ENCODE measurements at regions not wholly inside any gene's neighbourhood (a gene's known extent, or its start where the extent isn't known, plus 50 kb on each side); places are given as distances from the start of the nearest gene placed in this dataset.

DNA sequence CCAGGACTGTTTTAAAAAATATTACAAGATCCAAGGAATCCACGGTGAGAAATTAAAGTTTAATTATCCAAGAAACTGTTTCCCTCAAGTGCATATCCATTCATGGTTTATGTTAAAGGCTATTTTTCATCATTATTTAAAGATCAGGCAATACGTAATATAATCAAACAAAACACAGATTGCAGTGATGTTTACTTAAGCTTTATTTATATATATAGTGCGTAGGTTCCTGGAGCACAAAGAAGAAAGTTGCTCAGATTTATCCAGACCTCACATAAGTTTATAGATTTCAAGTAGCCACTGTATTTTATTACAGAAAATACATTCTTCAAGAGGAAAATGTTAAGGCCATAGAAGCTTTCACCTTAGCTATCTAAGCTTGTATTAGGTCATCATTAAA lies 210.0 kb upstream of the KLF14 start:
- DNase-seq (ENCODE audit: low read depth) = no peak
- H3K4me3 ChIP-seq (ENCODE audit: low read length) = peak overlapping the region; percentile 53
- TF ChIP-seq, protein P1, sequence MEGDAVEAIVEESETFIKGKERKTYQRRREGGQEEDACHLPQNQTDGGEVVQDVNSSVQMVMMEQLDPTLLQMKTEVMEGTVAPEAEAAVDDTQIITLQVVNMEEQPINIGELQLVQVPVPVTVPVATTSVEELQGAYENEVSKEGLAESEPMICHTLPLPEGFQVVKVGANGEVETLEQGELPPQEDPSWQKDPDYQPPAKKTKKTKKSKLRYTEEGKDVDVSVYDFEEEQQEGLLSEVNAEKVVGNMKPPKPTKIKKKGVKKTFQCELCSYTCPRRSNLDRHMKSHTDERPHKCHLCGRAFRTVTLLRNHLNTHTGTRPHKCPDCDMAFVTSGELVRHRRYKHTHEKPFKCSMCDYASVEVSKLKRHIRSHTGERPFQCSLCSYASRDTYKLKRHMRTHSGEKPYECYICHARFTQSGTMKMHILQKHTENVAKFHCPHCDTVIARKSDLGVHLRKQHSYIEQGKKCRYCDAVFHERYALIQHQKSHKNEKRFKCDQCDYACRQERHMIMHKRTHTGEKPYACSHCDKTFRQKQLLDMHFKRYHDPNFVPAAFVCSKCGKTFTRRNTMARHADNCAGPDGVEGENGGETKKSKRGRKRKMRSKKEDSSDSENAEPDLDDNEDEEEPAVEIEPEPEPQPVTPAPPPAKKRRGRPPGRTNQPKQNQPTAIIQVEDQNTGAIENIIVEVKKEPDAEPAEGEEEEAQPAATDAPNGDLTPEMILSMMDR (conservative IDR thresholded peaks at IDR 0.05; ENCODE audit: low read depth, low read length) = no peak

DNA sequence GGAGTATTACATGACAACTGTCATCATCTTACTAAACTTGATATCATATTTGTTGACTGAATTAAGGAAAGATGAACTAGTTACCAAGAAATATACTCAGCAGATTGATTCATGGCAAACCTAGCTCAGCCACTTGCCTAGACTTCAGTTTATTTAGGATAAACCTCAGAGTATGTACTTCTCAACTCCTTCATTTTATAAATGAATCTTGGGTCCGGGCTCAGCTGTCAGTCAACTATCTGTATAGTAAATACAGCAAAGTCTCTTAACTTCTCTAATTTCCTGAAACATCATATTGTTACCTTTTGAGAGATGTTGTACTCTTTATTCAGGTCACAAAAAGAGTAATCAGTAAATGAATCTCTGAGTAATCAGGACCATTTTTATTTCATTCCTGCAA lies 211.0 kb upstream of the KLF14 start:
- TF ChIP-seq, protein P1 (conservative IDR thresholded peaks at IDR 0.05; ENCODE audit: low read depth, low read length) = no peak
- no peak overlapping the region for H3K4me3 ChIP-seq (ENCODE audit: low read length)

DNA sequence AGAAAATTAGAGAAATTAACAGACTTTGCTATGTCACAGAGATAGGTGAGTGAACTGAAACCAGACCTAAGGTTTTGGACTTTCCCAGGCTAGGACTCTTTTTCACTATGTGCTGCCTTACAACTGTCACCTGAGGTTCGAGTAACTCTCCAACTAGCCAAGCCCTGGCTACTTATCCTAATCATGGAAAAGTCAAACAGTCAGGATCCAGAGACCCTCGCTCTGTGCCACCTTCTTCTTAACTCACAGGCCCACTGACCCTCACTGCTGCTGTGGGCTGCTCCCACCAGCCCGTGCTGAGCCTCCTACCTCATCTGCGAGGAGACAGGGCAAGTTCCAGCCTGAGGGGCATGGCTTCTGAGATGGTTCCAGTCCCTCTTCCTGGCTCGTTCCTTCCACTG lies 211.4 kb upstream of the KLF14 start:
- no peak for DNase-seq (ENCODE audit: low read depth)
- no peak overlapping the region for H3K4me3 ChIP-seq (ENCODE audit: low read length)
- TF ChIP-seq, protein P1 (conservative IDR thresholded peaks at IDR 0.05; ENCODE audit: low read depth, low read length) = no peak

More for the DNA sequence above, 211.0 kb upstream of the KLF14 start:
- no peak for DNase-seq (ENCODE audit: low read depth)

DNA sequence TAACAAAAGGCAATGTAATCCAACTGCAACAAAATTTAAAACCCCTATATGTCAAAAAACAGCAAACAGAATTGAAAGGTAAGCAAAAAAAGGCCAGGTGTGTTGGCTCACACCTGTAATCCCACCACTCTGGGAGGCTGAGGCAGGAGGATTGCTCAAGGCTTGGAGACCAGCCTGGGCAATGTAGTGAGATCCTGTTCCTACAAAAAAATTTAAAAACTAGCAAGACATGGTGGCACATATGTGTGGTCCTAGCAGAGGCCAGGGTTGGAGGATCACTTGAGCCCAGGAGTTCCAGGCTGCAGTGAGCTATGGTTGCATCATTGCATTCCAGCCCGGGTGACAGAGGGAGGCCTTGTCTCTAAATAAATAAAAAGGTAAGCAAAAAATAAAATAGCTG lies 212.1 kb upstream of the KLF14 start:
- no peak overlapping the region for H3K4me3 ChIP-seq (ENCODE audit: low read length)
- no peak for DNase-seq (ENCODE audit: low read depth)
- TF ChIP-seq, protein P1 (conservative IDR thresholded peaks at IDR 0.05; ENCODE audit: low read depth, low read length) = no peak

DNA sequence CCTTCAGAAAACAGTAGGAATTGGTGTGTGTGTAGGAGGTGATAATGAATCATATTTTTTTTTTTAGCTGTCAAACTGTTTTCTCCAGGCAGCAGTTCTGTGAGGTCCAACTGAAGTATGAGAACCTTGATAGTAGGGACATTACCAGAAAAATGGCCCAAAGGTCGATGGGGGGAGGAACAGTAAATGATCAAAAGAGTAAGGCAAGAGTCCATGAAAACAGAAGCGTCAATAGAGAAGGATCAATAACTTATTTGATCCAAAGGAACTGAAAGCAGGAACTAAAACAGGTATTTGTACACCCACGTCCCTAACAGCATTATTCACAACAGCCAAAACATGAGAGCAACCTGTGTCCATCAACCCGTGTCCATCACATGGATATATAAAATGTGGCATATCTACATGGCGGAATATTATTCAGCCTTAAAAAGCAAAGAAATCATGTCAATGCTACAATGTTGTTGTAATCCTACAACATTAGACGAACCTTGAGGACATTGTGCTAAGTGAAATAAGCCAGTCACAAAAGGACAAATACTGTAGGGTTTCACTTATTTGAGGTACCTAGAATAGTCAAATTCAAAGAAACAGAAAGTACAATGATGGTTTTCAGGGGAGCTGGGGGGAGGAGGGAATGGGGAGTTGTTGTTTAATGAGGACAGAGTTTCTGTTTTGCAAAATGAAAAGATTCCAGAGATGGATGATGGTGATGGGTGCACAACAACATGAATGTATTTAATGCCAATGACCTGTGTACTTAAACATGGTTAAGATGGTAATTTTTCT lies 214.0 kb upstream of the KLF14 start:
- TF ChIP-seq, protein P1 (conservative IDR thresholded peaks at IDR 0.05; ENCODE audit: low read depth, low read length) = no peak
- H3K4me3 ChIP-seq (ENCODE audit: low read length) = no peak overlapping the region
- no peak for DNase-seq (ENCODE audit: low read depth)

DNA sequence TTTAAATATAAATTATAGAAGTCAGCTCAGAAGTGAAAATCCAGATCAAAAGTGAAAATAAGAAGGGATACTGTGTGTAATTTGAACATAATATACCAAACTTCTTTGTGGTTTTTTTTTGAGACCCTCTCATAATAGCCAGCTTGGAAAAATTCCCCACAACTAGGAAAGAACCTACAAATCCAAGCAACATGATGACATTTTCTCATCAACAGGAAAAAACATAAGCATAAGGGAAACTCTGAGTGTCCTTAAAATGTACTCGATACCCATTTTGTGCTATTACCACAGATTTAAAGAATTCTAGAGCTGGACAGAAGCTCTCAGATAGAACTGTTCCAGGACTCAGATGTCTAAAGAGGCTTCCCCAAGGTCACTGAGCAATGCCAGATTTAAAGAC lies 214.8 kb upstream of the KLF14 start:
- TF ChIP-seq, protein P1 (conservative IDR thresholded peaks at IDR 0.05; ENCODE audit: low read depth, low read length) = no peak
- no peak overlapping the region for H3K4me3 ChIP-seq (ENCODE audit: low read length)
- DNase-seq (ENCODE audit: low read depth) = no peak

DNA sequence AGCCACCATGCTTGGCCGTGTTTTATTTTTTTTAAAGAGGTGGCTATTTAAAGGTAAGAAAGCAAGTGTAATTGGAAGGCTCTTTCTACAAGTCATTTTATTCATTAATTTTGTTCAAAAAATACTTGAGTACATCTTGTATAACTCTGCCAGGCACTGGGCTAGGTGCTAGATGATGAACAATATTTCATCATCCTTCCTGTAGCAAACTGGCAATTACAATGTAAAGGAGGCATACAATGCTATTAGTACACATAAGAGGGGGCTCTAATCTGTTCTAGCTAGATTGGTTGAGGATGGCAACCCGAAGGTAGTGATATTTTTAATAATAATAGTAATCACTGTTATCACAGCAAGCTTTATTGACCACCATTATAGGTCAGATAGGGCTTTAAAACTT lies 215.5 kb upstream of the KLF14 start:
- no peak for DNase-seq (ENCODE audit: low read depth)
- TF ChIP-seq, protein P1 (conservative IDR thresholded peaks at IDR 0.05; ENCODE audit: low read depth, low read length) = no peak
- no peak overlapping the region for H3K4me3 ChIP-seq (ENCODE audit: low read length)
